Neural cell (in vitro differentiated cells): ENCODE measurements at regions not wholly inside any gene's neighbourhood (a gene's known extent, or its start where the extent isn't known, plus 50 kb on each side); places are given as distances from the start of the nearest gene placed in this dataset.

Experiments used
- EP300 ChIP-seq: fragments of 450-650 bp; conservative IDR thresholded peaks from 2 replicates; pipeline ENCODE4 v1.6.1; 2014; ENCODE audit warnings: antibody characterized with exemption, mild to moderate bottlenecking, moderate library complexity; ENCODE audit not compliant: poor library complexity, severe bottlenecking
- EZH2 ChIP-seq: fragments of 200-600, 300-800 bp; shearing (Covaris generic), sonication (generic); IDR thresholded peaks from 2 replicates; pipeline ENCODE4 v1.6.1; 2014; ENCODE audit warnings: antibody characterized with exemption, low read length, borderline replicate concordance, mild to moderate bottlenecking; ENCODE audit not compliant: insufficient read depth, poor library complexity, severe bottlenecking
- MXI1 ChIP-seq: fragments of 450-650 bp; conservative IDR thresholded peaks from 2 replicates; pipeline ENCODE4 v1.6.1; 2014; ENCODE audit warnings: antibody characterized with exemption, mild to moderate bottlenecking; ENCODE audit not compliant: poor library complexity, severe bottlenecking
- POLR2AphosphoS5 ChIP-seq: IDR thresholded peaks from 2 replicates; pipeline ENCODE4 v1.6.1; 2012
- RAD21 ChIP-seq: fragments of 450-650 bp; conservative IDR thresholded peaks from 2 replicates; pipeline ENCODE4 v1.6.1; 2014; ENCODE audit warnings: antibody characterized with exemption, mild to moderate bottlenecking, moderate library complexity
- SMC3 ChIP-seq: fragments of 450-650 bp; conservative IDR thresholded peaks from 2 replicates; pipeline ENCODE4 v1.6.1; 2014; ENCODE audit warnings: antibody characterized with exemption, mild to moderate bottlenecking, moderate library complexity; ENCODE audit not compliant: poor library complexity
- TAF1 ChIP-seq: IDR thresholded peaks from 2 replicates; pipeline ENCODE4 v1.6.1; 2012; ENCODE audit warnings: low read depth
- TF ChIP-seq, protein P1 (sequence below): fragments of 450-650 bp; IDR thresholded peaks from 2 replicates; pipeline ENCODE4 v1.5.1; 2014; ENCODE audit warnings: antibody characterized with exemption, mild to moderate bottlenecking, moderate library complexity; ENCODE audit not compliant: poor library complexity, severe bottlenecking
- TF ChIP-seq, protein P2 (sequence below): IDR thresholded peaks from 2 replicates; pipeline ENCODE4 v1.6.1; 2012; ENCODE audit warnings: borderline replicate concordance

DNA sequence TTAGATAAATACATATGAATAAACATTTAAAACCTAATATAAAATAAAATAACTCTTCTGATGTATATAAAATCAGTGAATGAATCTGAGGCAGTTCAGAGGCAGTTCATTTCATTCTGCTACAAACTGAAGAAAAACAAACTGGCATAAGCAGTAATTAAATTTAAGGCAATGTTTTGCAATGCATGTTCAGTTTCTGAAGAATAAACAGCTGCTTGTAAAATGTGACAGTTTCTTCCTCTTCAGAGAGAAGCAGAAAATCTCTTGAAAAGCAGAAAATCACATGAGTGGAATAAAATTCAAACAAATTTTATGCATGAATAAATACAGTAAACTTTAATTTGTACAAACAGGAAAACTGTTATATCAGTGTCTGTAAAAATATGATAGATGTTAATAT lies 643.7 kb downstream of the KCNT2 start:
- TF ChIP-seq TAF1 (no peak), EP300 (no peak), POLR2AphosphoS5 (no peak), RAD21 (no peak), MXI1 (no peak), EZH2 (no peak), SMC3 (no peak)
- TF ChIP-seq, protein P1, sequence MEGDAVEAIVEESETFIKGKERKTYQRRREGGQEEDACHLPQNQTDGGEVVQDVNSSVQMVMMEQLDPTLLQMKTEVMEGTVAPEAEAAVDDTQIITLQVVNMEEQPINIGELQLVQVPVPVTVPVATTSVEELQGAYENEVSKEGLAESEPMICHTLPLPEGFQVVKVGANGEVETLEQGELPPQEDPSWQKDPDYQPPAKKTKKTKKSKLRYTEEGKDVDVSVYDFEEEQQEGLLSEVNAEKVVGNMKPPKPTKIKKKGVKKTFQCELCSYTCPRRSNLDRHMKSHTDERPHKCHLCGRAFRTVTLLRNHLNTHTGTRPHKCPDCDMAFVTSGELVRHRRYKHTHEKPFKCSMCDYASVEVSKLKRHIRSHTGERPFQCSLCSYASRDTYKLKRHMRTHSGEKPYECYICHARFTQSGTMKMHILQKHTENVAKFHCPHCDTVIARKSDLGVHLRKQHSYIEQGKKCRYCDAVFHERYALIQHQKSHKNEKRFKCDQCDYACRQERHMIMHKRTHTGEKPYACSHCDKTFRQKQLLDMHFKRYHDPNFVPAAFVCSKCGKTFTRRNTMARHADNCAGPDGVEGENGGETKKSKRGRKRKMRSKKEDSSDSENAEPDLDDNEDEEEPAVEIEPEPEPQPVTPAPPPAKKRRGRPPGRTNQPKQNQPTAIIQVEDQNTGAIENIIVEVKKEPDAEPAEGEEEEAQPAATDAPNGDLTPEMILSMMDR, result no peak
- TF ChIP-seq, protein P2, sequence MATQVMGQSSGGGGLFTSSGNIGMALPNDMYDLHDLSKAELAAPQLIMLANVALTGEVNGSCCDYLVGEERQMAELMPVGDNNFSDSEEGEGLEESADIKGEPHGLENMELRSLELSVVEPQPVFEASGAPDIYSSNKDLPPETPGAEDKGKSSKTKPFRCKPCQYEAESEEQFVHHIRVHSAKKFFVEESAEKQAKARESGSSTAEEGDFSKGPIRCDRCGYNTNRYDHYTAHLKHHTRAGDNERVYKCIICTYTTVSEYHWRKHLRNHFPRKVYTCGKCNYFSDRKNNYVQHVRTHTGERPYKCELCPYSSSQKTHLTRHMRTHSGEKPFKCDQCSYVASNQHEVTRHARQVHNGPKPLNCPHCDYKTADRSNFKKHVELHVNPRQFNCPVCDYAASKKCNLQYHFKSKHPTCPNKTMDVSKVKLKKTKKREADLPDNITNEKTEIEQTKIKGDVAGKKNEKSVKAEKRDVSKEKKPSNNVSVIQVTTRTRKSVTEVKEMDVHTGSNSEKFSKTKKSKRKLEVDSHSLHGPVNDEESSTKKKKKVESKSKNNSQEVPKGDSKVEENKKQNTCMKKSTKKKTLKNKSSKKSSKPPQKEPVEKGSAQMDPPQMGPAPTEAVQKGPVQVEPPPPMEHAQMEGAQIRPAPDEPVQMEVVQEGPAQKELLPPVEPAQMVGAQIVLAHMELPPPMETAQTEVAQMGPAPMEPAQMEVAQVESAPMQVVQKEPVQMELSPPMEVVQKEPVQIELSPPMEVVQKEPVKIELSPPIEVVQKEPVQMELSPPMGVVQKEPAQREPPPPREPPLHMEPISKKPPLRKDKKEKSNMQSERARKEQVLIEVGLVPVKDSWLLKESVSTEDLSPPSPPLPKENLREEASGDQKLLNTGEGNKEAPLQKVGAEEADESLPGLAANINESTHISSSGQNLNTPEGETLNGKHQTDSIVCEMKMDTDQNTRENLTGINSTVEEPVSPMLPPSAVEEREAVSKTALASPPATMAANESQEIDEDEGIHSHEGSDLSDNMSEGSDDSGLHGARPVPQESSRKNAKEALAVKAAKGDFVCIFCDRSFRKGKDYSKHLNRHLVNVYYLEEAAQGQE, result no peak
